ENCODE measurements at regions not wholly inside any gene's neighbourhood (a gene's known extent, or its start where the extent isn't known, plus 50 kb on each side); places are given as distances from the start of the nearest gene placed in this dataset.

- H3K56ac ChIP-seq (replicated peaks; ENCODE audit: insufficient read length, low read depth, low read length): no peak overlapping the region
- no peak overlapping the region for H3K23ac ChIP-seq (ENCODE audit: insufficient read length)
- no peak overlapping the region for H2AK5ac ChIP-seq (ENCODE audit: low read depth, low read length)
- no peak overlapping the region for H2BK120ac ChIP-seq (replicated peaks; ENCODE audit: low read depth, low read length)
- H4K5ac ChIP-seq (ENCODE audit: insufficient read length, low read depth, low read length): no peak overlapping the region
- H3K4me3 ChIP-seq (ENCODE audit: extremely low read depth in 1 of 4, insufficient read depth in 2 of 4, low read depth in 3 of 4, low read length in 4 of 4): no peak overlapping the region
- WGBS, 2 experiments (ENCODE audit: extremely low coverage in 1 of 2, insufficient coverage in 1 of 2, insufficient read length in 1 of 2, insufficient replicate concordance in 2 of 2, low coverage in 1 of 2, low lambda C conversion rate in 2 of 2, missing lambda C conversion rate in 1 of 2): 75% methylated on average over 1 of the region's 2 CpGs; no CpG with 5 or more reads in 1 of the 2 experiments
- no peak overlapping the region for H3K27ac ChIP-seq (ENCODE audit: low read depth, low read length)
- H3K4me1 ChIP-seq (replicated peaks in 1 of 4; ENCODE audit: control insufficient read depth in 3 of 4, insufficient read depth in 4 of 4, low read length in 3 of 4): no peaks in the 10 kb centered on the region
- CTCF ChIA-PET (ENCODE audit: partially characterized antibody): interaction anchor here (0.6 to 0.8 kb wide), 3 partner anchors 285 to 845 kb away, joined by 3 read pairs; no protein-coding TSS in a partner anchor
- no peaks in the 10 kb centered on the region for H3K79me1 ChIP-seq (ENCODE audit: low read depth, low read length)
- no peak for FAIRE-seq
- no peak overlapping the region for H3K4ac ChIP-seq (replicated peaks; ENCODE audit: insufficient read length, low read depth, low read length)
- H3K9ac ChIP-seq (replicated peaks in 1 of 4; ENCODE audit: extremely low read depth in 1 of 4, low read depth in 3 of 4, low read length in 3 of 4): no peak overlapping the region
- H2BK15ac ChIP-seq (ENCODE audit: low read length): no peak overlapping the region
- H4K20me1 ChIP-seq (replicated peaks in 1 of 2; ENCODE audit: control insufficient read depth in 1 of 2, insufficient read depth in 2 of 2, low read length in 2 of 2): no peaks in the 10 kb centered on the region
- H3K9me3 ChIP-seq (ENCODE audit: insufficient read depth in 2 of 2, low read depth in 1 of 2, low read length in 1 of 2): no peaks in the 10 kb centered on the region
- no peak for TF ChIP-seq RAD21 (IDR thresholded peaks at IDR 0.05 in 1 of 2, conservative IDR thresholded peaks at IDR 0.05 in 1 of 2; ENCODE audit: low read depth in 2 of 2, low read length in 2 of 2)
- TF ChIP-seq CREB1 (IDR thresholded peaks at IDR 0.05): no peak
- no peak for TF ChIP-seq USF2 (IDR thresholded peaks at IDR 0.05; ENCODE audit: low read length)
- no peak for TF ChIP-seq CTBP2 (IDR thresholded peaks at IDR 0.05; ENCODE audit: borderline replicate concordance, insufficient read depth, insufficient read length, low read length)
- no peak for TF ChIP-seq RBBP5 (IDR thresholded peaks at IDR 0.05; ENCODE audit: borderline replicate concordance, low read depth, low read length)
- no peak for TF ChIP-seq SIRT6 (IDR thresholded peaks at IDR 0.05; ENCODE audit: low read length)
- TF ChIP-seq KDM1A (IDR thresholded peaks at IDR 0.05; ENCODE audit: borderline replicate concordance, low read length): no peak
- TF ChIP-seq SAP30 (IDR thresholded peaks at IDR 0.05; ENCODE audit: insufficient read depth, insufficient replicate concordance, low read length): no peak
- no peak for TF ChIP-seq SP4 (IDR thresholded peaks at IDR 0.05; ENCODE audit: low read length)
- TF ChIP-seq SP2 (IDR thresholded peaks at IDR 0.05; ENCODE audit: low read length): no peak
- H3K27me3 ChIP-seq (replicated peaks in 1 of 4; ENCODE audit: control insufficient read depth in 3 of 4, extremely low read depth in 1 of 4, insufficient read depth in 3 of 4, low read length in 3 of 4): no peaks in the 10 kb centered on the region
- no peaks in the 10 kb centered on the region for H3K79me2 ChIP-seq (ENCODE audit: control insufficient read depth in 1 of 2, insufficient read depth in 2 of 2, low read length in 2 of 2)
- no peaks in the 10 kb centered on the region for H3K23me2 ChIP-seq (ENCODE audit: low read depth, low read length)
- no peak overlapping the region for H3K18ac ChIP-seq (ENCODE audit: extremely low read depth, low read length)
- no peak overlapping the region for H2BK20ac ChIP-seq (ENCODE audit: low read length)
- H3K36me3 ChIP-seq (ENCODE audit: control insufficient read depth in 2 of 4, insufficient read depth in 4 of 4, low read length in 3 of 4): no peaks in the 10 kb centered on the region
- H3K14ac ChIP-seq (ENCODE audit: insufficient read length): no peak overlapping the region
- H4K91ac ChIP-seq (replicated peaks; ENCODE audit: insufficient read length, low read length): no peak overlapping the region
- no peak overlapping the region for H4K8ac ChIP-seq (ENCODE audit: extremely low read depth, insufficient read depth, low read length)
- H2AFZ ChIP-seq (ENCODE audit: low read length): no peak overlapping the region
- no peak overlapping the region for H2BK12ac ChIP-seq (ENCODE audit: low read depth, low read length)
- no peak overlapping the region for H2BK5ac ChIP-seq (ENCODE audit: low read depth, low read length)
- DNase-seq (ENCODE audit: low read depth in 1 of 2, low spot score in 2 of 2): no peak
- H3K4me2 ChIP-seq (ENCODE audit: insufficient read depth in 1 of 2, low read depth in 2 of 2, low read length in 2 of 2): no peak overlapping the region
- POLR2A ChIA-PET (ENCODE audit: partially characterized antibody): no interaction called here
Measured at GRCh38 chr7:68304536-68304935, 1293.7 kb upstream of the AUTS2 start.

All from H1 (cell line).